B cell (primary cell): ENCODE measurements at regions not wholly inside any gene's neighbourhood (a gene's known extent, or its start where the extent isn't known, plus 50 kb on each side); places are given as distances from the start of the nearest gene placed in this dataset.

Experiments
- EZH2 ChIP-seq: IDR thresholded peaks from 2 replicates; pipeline ENCODE4 v1.6.1; 2012; ENCODE audit warnings: borderline replicate concordance, low read depth, mild to moderate bottlenecking, moderate library complexity, low read length; ENCODE audit not compliant: insufficient read depth, poor library complexity, severe bottlenecking
- TF ChIP-seq, protein P1 (sequence below): fragments of 200-600 bp; IDR thresholded peaks from one replicate; pipeline ENCODE4 v1.8.0; 2022; ENCODE audit warnings: antibody characterized with exemption, mild to moderate bottlenecking

DNA sequence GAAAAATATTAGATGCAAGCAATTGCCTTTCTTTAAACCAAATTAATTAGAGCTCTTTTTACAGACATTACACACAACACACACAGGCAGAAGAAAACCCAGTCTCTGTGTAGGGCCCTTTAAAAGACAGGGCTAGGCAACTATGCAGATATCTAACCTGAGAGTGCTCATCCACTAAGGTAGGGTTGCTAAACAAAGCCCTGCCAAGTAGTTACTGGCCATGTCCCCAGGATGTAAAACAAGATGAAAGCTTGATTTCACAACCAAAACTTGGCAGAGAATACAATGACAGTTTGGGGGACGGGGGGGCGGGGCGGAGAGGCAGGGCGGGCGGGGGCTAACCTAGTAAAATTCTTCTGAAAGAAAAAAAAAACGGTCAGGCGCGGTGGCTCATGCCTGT, 669.0 kb upstream of the CA10 start:
- TF ChIP-seq, protein P1, sequence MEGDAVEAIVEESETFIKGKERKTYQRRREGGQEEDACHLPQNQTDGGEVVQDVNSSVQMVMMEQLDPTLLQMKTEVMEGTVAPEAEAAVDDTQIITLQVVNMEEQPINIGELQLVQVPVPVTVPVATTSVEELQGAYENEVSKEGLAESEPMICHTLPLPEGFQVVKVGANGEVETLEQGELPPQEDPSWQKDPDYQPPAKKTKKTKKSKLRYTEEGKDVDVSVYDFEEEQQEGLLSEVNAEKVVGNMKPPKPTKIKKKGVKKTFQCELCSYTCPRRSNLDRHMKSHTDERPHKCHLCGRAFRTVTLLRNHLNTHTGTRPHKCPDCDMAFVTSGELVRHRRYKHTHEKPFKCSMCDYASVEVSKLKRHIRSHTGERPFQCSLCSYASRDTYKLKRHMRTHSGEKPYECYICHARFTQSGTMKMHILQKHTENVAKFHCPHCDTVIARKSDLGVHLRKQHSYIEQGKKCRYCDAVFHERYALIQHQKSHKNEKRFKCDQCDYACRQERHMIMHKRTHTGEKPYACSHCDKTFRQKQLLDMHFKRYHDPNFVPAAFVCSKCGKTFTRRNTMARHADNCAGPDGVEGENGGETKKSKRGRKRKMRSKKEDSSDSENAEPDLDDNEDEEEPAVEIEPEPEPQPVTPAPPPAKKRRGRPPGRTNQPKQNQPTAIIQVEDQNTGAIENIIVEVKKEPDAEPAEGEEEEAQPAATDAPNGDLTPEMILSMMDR = no peak
- TF ChIP-seq EZH2 = no peak
